ENCODE measurements at regions not wholly inside any gene's neighbourhood (a gene's known extent, or its start where the extent isn't known, plus 50 kb on each side); places are given as distances from the start of the nearest gene placed in this dataset.
"Not testable (repeated sequence)": the region's sequence is repeated elsewhere in the genome, so short reads cannot be mapped to it uniquely, and the experiment has no call there.

- DNase-seq (ENCODE audit: low read depth in 1 of 2, low spot score in 1 of 2): no peak
Observed at GRCh38 chr13:50627111-50627510, 216.4 kb downstream of the DLEU7 start.

- DNase-seq (ENCODE audit: low read depth in 1 of 2, low spot score in 1 of 2): not testable (repeated sequence)
Observed at GRCh38 chr13:50628512-50628911, 215.0 kb downstream of the DLEU7 start.

- no peak for DNase-seq (ENCODE audit: low read depth in 1 of 2, low spot score in 1 of 2)
Observed at GRCh38 chr13:50629497-50629896, 214.0 kb downstream of the DLEU7 start.

GRCh38 chr13:50629966-50630365 lies 213.5 kb downstream of the DLEU7 start:
- DNase-seq (ENCODE audit: low read depth in 1 of 2, low spot score in 1 of 2): no peak

GRCh38 chr13:50631041-50631440 lies 212.5 kb downstream of the DLEU7 start:
- DNase-seq (ENCODE audit: low read depth in 1 of 2, low spot score in 1 of 2): no peak

- DNase-seq (ENCODE audit: low read depth in 1 of 2, low spot score in 1 of 2): no peak
Observed at GRCh38 chr13:50634339-50634738, 209.2 kb downstream of the DLEU7 start.

- no peak for DNase-seq (ENCODE audit: low read depth in 1 of 2, low spot score in 1 of 2)
Observed at GRCh38 chr13:50635504-50635903, 208.0 kb downstream of the DLEU7 start.

- DNase-seq (ENCODE audit: low read depth in 1 of 2, low spot score in 1 of 2): no peak
Observed at GRCh38 chr13:50636007-50636704, 207.3 kb downstream of the DLEU7 start.

GRCh38 chr13:50643060-50643459 lies 200.4 kb downstream of the DLEU7 start:
- no peak for DNase-seq (ENCODE audit: low read depth in 1 of 2, low spot score in 1 of 2)

GRCh38 chr13:50644081-50644871 lies 199.2 kb downstream of the DLEU7 start:
- no peak for DNase-seq (ENCODE audit: low read depth in 1 of 2, low spot score in 1 of 2)

- no peak for DNase-seq (ENCODE audit: low read depth in 1 of 2, low spot score in 1 of 2)
Observed at GRCh38 chr13:50645092-50645491, 198.4 kb downstream of the DLEU7 start.

GRCh38 chr13:50646070-50646469 lies 197.4 kb downstream of the DLEU7 start:
- DNase-seq (ENCODE audit: low read depth in 1 of 2, low spot score in 1 of 2): no peak

GRCh38 chr13:50649211-50649610 lies 194.3 kb downstream of the DLEU7 start:
- DNase-seq (ENCODE audit: low read depth in 1 of 2, low spot score in 1 of 2): no peak

- no peak for DNase-seq (ENCODE audit: low read depth in 1 of 2, low spot score in 1 of 2)
Observed at GRCh38 chr13:50650592-50651504, 192.6 kb downstream of the DLEU7 start.

GRCh38 chr13:50651922-50652321 lies 191.6 kb downstream of the DLEU7 start:
- no peak for DNase-seq (ENCODE audit: low read depth in 1 of 2, low spot score in 1 of 2)

GRCh38 chr13:50654331-50654730 lies 189.2 kb downstream of the DLEU7 start:
- no peak for DNase-seq (ENCODE audit: low read depth in 1 of 2, low spot score in 1 of 2)

GRCh38 chr13:50661881-50662280 lies 181.6 kb downstream of the DLEU7 start:
- not testable (repeated sequence) for DNase-seq (ENCODE audit: low read depth in 1 of 2, low spot score in 1 of 2)

GRCh38 chr13:50664951-50665350 lies 178.5 kb downstream of the DLEU7 start:
- no peak for DNase-seq (ENCODE audit: low read depth in 1 of 2, low spot score in 1 of 2)

GRCh38 chr13:50668049-50668448 lies 175.4 kb downstream of the DLEU7 start:
- no peak for DNase-seq (ENCODE audit: low read depth in 1 of 2, low spot score in 1 of 2)

GRCh38 chr13:50668691-50669271 lies 174.7 kb downstream of the DLEU7 start:
- DNase-seq (ENCODE audit: low read depth in 1 of 2, low spot score in 1 of 2): no peak

- no peak for DNase-seq (ENCODE audit: low read depth in 1 of 2, low spot score in 1 of 2)
Observed at GRCh38 chr13:50670272-50670671, 173.2 kb downstream of the DLEU7 start.
